IMR-90 (cell line): ENCODE measurements at regions not wholly inside any gene's neighbourhood (a gene's known extent, or its start where the extent isn't known, plus 50 kb on each side); places are given as distances from the start of the nearest gene placed in this dataset.
A peak's percentile ranks its signal among the peaks of the same experiment; 100 is the strongest.

Experiments
- ATAC-seq: fragments of 200-7000 bp; cut with Tn5 transposase; 2 replicates; pipeline ENCODE4 v1.9.1; 2020; ENCODE audit warnings: low read depth, mild to moderate bottlenecking, moderate library complexity
- BruUV-seq: library from RNA; stranded (reverse); fragments of 400-500 nt; replicated peaks from 2 replicates; lab custom pipeline; 2021; lab: Mats Ljungman, UMichigan
- CTCF ChIA-PET: fragments of 300-600 bp; formaldehyde crosslinking; extraction: SDS; loops from one replicate; lab custom pipeline; 2021; ENCODE audit warnings: antibody characterized with exemption; lab: Yijun Ruan, JAX
- POLR2A ChIA-PET: fragments of 300-600 bp; sonication (Branson Sonifier 250); formaldehyde crosslinking; loops from one replicate; lab custom pipeline; 2022; ENCODE audit warnings: antibody characterized with exemption; ENCODE audit not compliant: unreplicated experiment; lab: Charles Lee
- DNase-seq: peaks from one replicate; pipeline ENCODE4 v3.0.0; 2013
- H2AFZ ChIP-seq: replicated peaks from 2 replicates; pipeline ENCODE3; 2013; ENCODE audit warnings: low read length, mild to moderate bottlenecking; ENCODE audit not compliant: poor library complexity
- H2AK5ac ChIP-seq: 2 replicates; pipeline ENCODE4 v1.6.1; 2013; ENCODE audit warnings: low read depth, low read length, inconsistent platforms
- H2AK9ac ChIP-seq: replicated peaks from 2 replicates; pipeline ENCODE3; 2013; ENCODE audit warnings: mild to moderate bottlenecking, low read depth, low read length, moderate library complexity; ENCODE audit not compliant: poor library complexity
- H2BK120ac ChIP-seq: 2 replicates; pipeline ENCODE4 v1.6.1; 2013; ENCODE audit warnings: low read depth, low read length, inconsistent platforms
- H2BK15ac ChIP-seq: 3 replicates; pipeline ENCODE4 v1.6.1; 2013; ENCODE audit warnings: low read depth, low read length, inconsistent platforms
- H2BK20ac ChIP-seq: 2 replicates; pipeline ENCODE4 v1.6.1; 2013; ENCODE audit warnings: low read depth, mild to moderate bottlenecking, inconsistent platforms, low read length, moderate library complexity
- H2BK5ac ChIP-seq: 2 replicates; pipeline ENCODE4 v1.6.1; 2013; ENCODE audit warnings: mild to moderate bottlenecking, low read depth, low read length, inconsistent platforms; ENCODE audit not compliant: poor library complexity, severe bottlenecking
- H3K14ac ChIP-seq: replicated peaks from 2 replicates; pipeline ENCODE4 v1.6.1; 2013; ENCODE audit warnings: low read depth, low read length, inconsistent platforms
- H3K18ac ChIP-seq: 2 replicates; pipeline ENCODE4 v1.6.1; 2013; ENCODE audit warnings: low read depth, low read length, control low read depth
- H3K23ac ChIP-seq: 2 replicates; pipeline ENCODE4 v1.6.1; 2013; ENCODE audit warnings: low read depth, low read length, inconsistent platforms
- H3K27ac ChIP-seq: 2 replicates; pipeline ENCODE4 v1.5.1; 2013; ENCODE audit warnings: mild to moderate bottlenecking, control low read depth, low read length; ENCODE audit not compliant: insufficient read depth
- H3K27me3 ChIP-seq: 2 replicates; pipeline ENCODE4 v1.6.1; 2013; ENCODE audit warnings: low read length; ENCODE audit not compliant: control insufficient read depth, insufficient read depth
- H3K36me3 ChIP-seq: 2 replicates; pipeline ENCODE4 v1.6.1; 2013; ENCODE audit warnings: low read length, mixed read lengths; ENCODE audit not compliant: control insufficient read depth, insufficient read depth
- H3K4ac ChIP-seq: 2 replicates; pipeline ENCODE4 v1.6.1; 2013; ENCODE audit warnings: low read depth, low read length, inconsistent platforms
- H3K4me1 ChIP-seq: 2 replicates; pipeline ENCODE4 v1.6.1; 2013; ENCODE audit warnings: low read length, mixed read lengths; ENCODE audit not compliant: control insufficient read depth, insufficient read depth
- H3K4me2 ChIP-seq: 2 replicates; pipeline ENCODE4 v1.6.1; 2013; ENCODE audit warnings: low read depth, mild to moderate bottlenecking, control low read depth, low read length, moderate library complexity
- H3K4me3 ChIP-seq: 2 replicates; pipeline ENCODE4 v1.5.1; 2013; ENCODE audit warnings: low read depth, mild to moderate bottlenecking, control low read depth, low read length, moderate library complexity; ENCODE audit not compliant: insufficient read depth
- H3K56ac ChIP-seq: 2 replicates; pipeline ENCODE4 v1.6.1; 2013; ENCODE audit warnings: low read length, inconsistent platforms; ENCODE audit not compliant: insufficient read depth; ENCODE audit errors: extremely low read depth
- H3K79me1 ChIP-seq, 2 experiments: 2 replicates each; pipeline ENCODE4 v1.6.1; 2013; ENCODE audit warnings: low read length in 2 of 2, inconsistent platforms in 1 of 2, low read depth in 1 of 2
- H3K9ac ChIP-seq: 2 replicates; pipeline ENCODE4 v1.6.1; 2013; ENCODE audit warnings: low read depth, low read length, control low read depth
- H3K9me1 ChIP-seq: 2 replicates; pipeline ENCODE4 v1.6.1; 2013; ENCODE audit warnings: low read length, inconsistent platforms; ENCODE audit not compliant: insufficient read depth
- H3K9me3 ChIP-seq: 2 replicates; pipeline ENCODE4 v1.6.1; 2013; ENCODE audit warnings: low read length; ENCODE audit not compliant: control insufficient read depth, insufficient read depth
- H4K20me1 ChIP-seq: 2 replicates; pipeline ENCODE4 v1.6.1; 2013; ENCODE audit warnings: low read length, inconsistent platforms; ENCODE audit not compliant: insufficient read depth
- H4K5ac ChIP-seq: 2 replicates; pipeline ENCODE4 v1.6.1; 2013; ENCODE audit warnings: mild to moderate bottlenecking, low read depth, low read length, control low read depth
- H4K8ac ChIP-seq, 2 experiments: 2 replicates each; pipeline ENCODE4 v1.6.1; 2013; ENCODE audit warnings: low read depth in 2 of 2, low read length in 2 of 2, control low read depth in 1 of 2, inconsistent platforms in 1 of 2
- H4K91ac ChIP-seq: 2 replicates; pipeline ENCODE4 v1.6.1; 2013; ENCODE audit warnings: low read depth, low read length, inconsistent platforms; ENCODE audit not compliant: insufficient read depth
- BHLHE40 ChIP-seq: fragments of 150-350 bp; IDR thresholded peaks from 2 replicates; pipeline ENCODE4 v1.6.1; 2016; ENCODE audit warnings: mild to moderate bottlenecking, low read depth, low read length
- CEBPB ChIP-seq: IDR thresholded peaks from 2 replicates; pipeline ENCODE4 v1.6.1; 2012; ENCODE audit warnings: low read depth, low read length, improper control_type of control experiment
- CHD1 ChIP-seq: IDR thresholded peaks from 2 replicates; pipeline ENCODE4 v1.6.1; 2012; ENCODE audit warnings: low read depth, low read length, improper control_type of control experiment
- CTCF ChIP-seq: conservative IDR thresholded peaks from 2 replicates; pipeline ENCODE4 v1.5.1; 2012; ENCODE audit warnings: mild to moderate bottlenecking, low read depth, low read length, improper control_type of control experiment
- FOS ChIP-seq: fragments of 150-350 bp; IDR thresholded peaks from 2 replicates; pipeline ENCODE4 v1.6.1; 2016; ENCODE audit warnings: low read depth, low read length
- MAFK ChIP-seq: IDR thresholded peaks from 2 replicates; pipeline ENCODE4 v1.6.1; 2012; ENCODE audit warnings: low read depth, low read length, improper control_type of control experiment
- MAZ ChIP-seq: IDR thresholded peaks from 2 replicates; pipeline ENCODE4 v1.6.1; 2012; ENCODE audit warnings: low read depth, mild to moderate bottlenecking, low read length, improper control_type of control experiment, moderate library complexity, borderline replicate concordance
- MXI1 ChIP-seq: IDR thresholded peaks from 2 replicates; pipeline ENCODE4 v1.6.1; 2012; ENCODE audit warnings: low read depth, mild to moderate bottlenecking, low read length, moderate library complexity, borderline replicate concordance
- NFE2L2 ChIP-seq: fragments of 150-350 bp; IDR thresholded peaks from 2 replicates; pipeline ENCODE4 v1.6.1; 2016; ENCODE audit warnings: low read depth, mild to moderate bottlenecking, low read length
- POLR2A ChIP-seq: IDR thresholded peaks from 2 replicates; pipeline ENCODE4 v1.6.1; 2012; ENCODE audit warnings: mild to moderate bottlenecking, low read depth, low read length
- RAD21 ChIP-seq: IDR thresholded peaks from 2 replicates; pipeline ENCODE4 v1.6.1; 2012; ENCODE audit warnings: low read length, improper control_type of control experiment
- RCOR1 ChIP-seq: IDR thresholded peaks from 2 replicates; pipeline ENCODE4 v1.6.1; 2012; ENCODE audit warnings: mild to moderate bottlenecking, low read length, improper control_type of control experiment; ENCODE audit not compliant: insufficient replicate concordance
- RFX5 ChIP-seq: IDR thresholded peaks from 2 replicates; pipeline ENCODE4 v1.8.0; 2012; ENCODE audit warnings: low read depth, mild to moderate bottlenecking, low read length, moderate library complexity
- SMC3 ChIP-seq: fragments of 150-350 bp; IDR thresholded peaks from 2 replicates; pipeline ENCODE4 v1.6.1; 2016; ENCODE audit warnings: low read depth, mild to moderate bottlenecking, antibody characterized with exemption, low read length, moderate library complexity
- WGBS, 2 experiments: methylation state at CpG; one replicate each; pipeline versions ENCODE4 v1.1.5 to v1.1.7; 2013; ENCODE audit warnings: missing lambda C conversion rate in 2 of 2; ENCODE audit not compliant: insufficient read length in 1 of 2; ENCODE audit errors: extremely low coverage in 2 of 2; 5-methylcytosine and 5-hydroxymethylcytosine counted together
- dilution Hi-C: fragments of 300-500 bp; cut with HindIII; formaldehyde crosslinking; loops from one replicate; pipeline ENCODE4 v1.14.3; 2018; ENCODE audit warnings: low sequenced_read_pairs; ENCODE audit not compliant: unreplicated experiment
- in situ Hi-C: fragments of 300-500 bp; cut with MboI; formaldehyde crosslinking; loops from 3 replicates; pipeline ENCODE4 v1.14.3; 2019; ENCODE audit warnings: low sequenced_read_pairs, inconsistent platforms, mixed read lengths
- intact Hi-C: fragments of 100-400 bp; cut with micrococcal nuclease; formaldehyde crosslinking; loops from 2 replicates; pipeline ENCODE4 v1.10.0; 2022
- TF ChIP-seq, protein P1 (sequence below): fragments of 150-350 bp; IDR thresholded peaks from 2 replicates; pipeline ENCODE4 v1.6.1; 2017; ENCODE audit warnings: mild to moderate bottlenecking, antibody characterized with exemption, low read length, low read depth
- TF ChIP-seq, protein P2 (sequence below): fragments of 150-350 bp; IDR thresholded peaks from 2 replicates; pipeline ENCODE4 v1.6.1; 2016; ENCODE audit warnings: low read depth, mild to moderate bottlenecking, low read length, moderate library complexity, borderline replicate concordance

- dilution Hi-C loops, result no loop called here
- no TSS peak for BruUV-seq
These were observed 853.4 kb downstream of the NCAM2 start for GRCh38 chr21:21851657-21852056.

More at GRCh38 chr21:21851657-21852056, 853.4 kb downstream of the NCAM2 start:
- POLR2A ChIA-PET, result no interaction called here
- H3K4me2 ChIP-seq, result no peak overlapping the region
- no peak for TF ChIP-seq MXI1
- no peak for TF ChIP-seq POLR2A
- TF ChIP-seq, protein P1, sequence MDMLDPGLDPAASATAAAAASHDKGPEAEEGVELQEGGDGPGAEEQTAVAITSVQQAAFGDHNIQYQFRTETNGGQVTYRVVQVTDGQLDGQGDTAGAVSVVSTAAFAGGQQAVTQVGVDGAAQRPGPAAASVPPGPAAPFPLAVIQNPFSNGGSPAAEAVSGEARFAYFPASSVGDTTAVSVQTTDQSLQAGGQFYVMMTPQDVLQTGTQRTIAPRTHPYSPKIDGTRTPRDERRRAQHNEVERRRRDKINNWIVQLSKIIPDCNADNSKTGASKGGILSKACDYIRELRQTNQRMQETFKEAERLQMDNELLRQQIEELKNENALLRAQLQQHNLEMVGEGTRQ, result no peak
- no peak for TF ChIP-seq RCOR1
- TF ChIP-seq NFE2L2, result no peak
- no peak for TF ChIP-seq MAZ
- no peak for TF ChIP-seq CHD1
- no peak for TF ChIP-seq FOS
- no peak for TF ChIP-seq BHLHE40
- no peak for TF ChIP-seq RFX5
- no peak for TF ChIP-seq MAFK
- no peak for TF ChIP-seq CEBPB
- no peak for TF ChIP-seq RAD21
- no peak for TF ChIP-seq SMC3
- no peak for TF ChIP-seq CTCF
- TF ChIP-seq, protein P2, sequence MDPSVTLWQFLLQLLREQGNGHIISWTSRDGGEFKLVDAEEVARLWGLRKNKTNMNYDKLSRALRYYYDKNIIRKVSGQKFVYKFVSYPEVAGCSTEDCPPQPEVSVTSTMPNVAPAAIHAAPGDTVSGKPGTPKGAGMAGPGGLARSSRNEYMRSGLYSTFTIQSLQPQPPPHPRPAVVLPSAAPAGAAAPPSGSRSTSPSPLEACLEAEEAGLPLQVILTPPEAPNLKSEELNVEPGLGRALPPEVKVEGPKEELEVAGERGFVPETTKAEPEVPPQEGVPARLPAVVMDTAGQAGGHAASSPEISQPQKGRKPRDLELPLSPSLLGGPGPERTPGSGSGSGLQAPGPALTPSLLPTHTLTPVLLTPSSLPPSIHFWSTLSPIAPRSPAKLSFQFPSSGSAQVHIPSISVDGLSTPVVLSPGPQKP, result no peak
- no peak overlapping the region for H3K4ac ChIP-seq
- no peaks in the 10 kb centered on the region for H3K36me3 ChIP-seq
- H3K56ac ChIP-seq, result no peak overlapping the region
- CTCF ChIA-PET, result no interaction called here
- DNase-seq, result peak; percentile 13
- no peak overlapping the region for H4K91ac ChIP-seq
- no peaks in the 10 kb centered on the region for H3K4me1 ChIP-seq
- in situ Hi-C loops, result no loop called here
- H3K9ac ChIP-seq, result no peak overlapping the region
- H3K4me3 ChIP-seq, result no peak overlapping the region
- no peaks in the 10 kb centered on the region for H3K9me3 ChIP-seq
- H3K79me1 ChIP-seq, result no peaks in the 10 kb centered on the region
- no peaks in the 10 kb centered on the region for H4K20me1 ChIP-seq
- no peak overlapping the region for H2AFZ ChIP-seq
- no peak overlapping the region for H2AK5ac ChIP-seq
- no peak overlapping the region for H3K14ac ChIP-seq
- H3K27ac ChIP-seq, result no peak overlapping the region
- H2BK15ac ChIP-seq, result no peak overlapping the region
- H2BK5ac ChIP-seq, result no peak overlapping the region
- no CpG with 5 or more reads among the region's 3 CpGs for WGBS, 2 experiments
- no peak overlapping the region for H4K5ac ChIP-seq
- no peak overlapping the region for H2AK9ac ChIP-seq
- H3K18ac ChIP-seq, result no peak overlapping the region
- H3K23ac ChIP-seq, result no peak overlapping the region
- no peaks in the 10 kb centered on the region for H3K27me3 ChIP-seq
- intact Hi-C loops, result loop anchor here (1.0 kb wide), 1 partner anchor 44 kb away; no protein-coding TSS in a partner anchor
- H3K9me1 ChIP-seq, result no peaks in the 10 kb centered on the region
- no peak for ATAC-seq
- no peak overlapping the region for H4K8ac ChIP-seq
- no peak overlapping the region for H2BK120ac ChIP-seq
- no peak overlapping the region for H2BK20ac ChIP-seq
